Ovary (tissue), 3 donors: ENCODE measurements at regions not wholly inside any gene's neighbourhood (a gene's known extent, or its start where the extent isn't known, plus 50 kb on each side); places are given as distances from the start of the nearest gene placed in this dataset.

Experiments used
- CTCF ChIP-seq, 3 donors: fragments of 450-650 bp in 2 of 3; fragments of 200-600 bp in 1 of 3; IDR thresholded peaks; one replicate each; pipeline versions ENCODE4 v1.5.1 to v1.8.0; 2016 to 2022; ENCODE audit warnings: antibody characterized with exemption in 3 of 3, mild to moderate bottlenecking in 1 of 3
- EP300 ChIP-seq: sonication (generic); formaldehyde crosslinking; IDR thresholded peaks from one replicate; pipeline ENCODE4 v1.6.1; 2017; ENCODE audit warnings: antibody characterized with exemption
- POLR2A ChIP-seq: fragments of 450-650 bp; IDR thresholded peaks from one replicate; pipeline ENCODE4 v1.6.1; 2017; ENCODE audit warnings: antibody characterized with exemption, mild to moderate bottlenecking, moderate library complexity
- donor health status: DM: no; HTN: no; CAD: no.

- TF ChIP-seq POLR2A (no peak), CTCF (IDR thresholded peaks at IDR 0.05) (no peak), EP300 (no peak)
Measured at GRCh38 chr12:125775507-125775906, 710.3 kb downstream of the AACS start.
